Trophoblast cell (in vitro differentiated cells and primary cell): ENCODE measurements at regions not wholly inside any gene's neighbourhood (a gene's known extent, or its start where the extent isn't known, plus 50 kb on each side); places are given as distances from the start of the nearest gene placed in this dataset.

Source experiments
- DNase-seq, 2 donors: peaks; one replicate each; pipeline ENCODE4 v3.0.0-alpha.2; 2016
- H2AFZ ChIP-seq: 2 replicates; pipeline ENCODE4 v1.6.1; 2013; ENCODE audit warnings: low read length, moderate library complexity, mild to moderate bottlenecking; ENCODE audit not compliant: insufficient read depth, poor library complexity
- H2AK5ac ChIP-seq: 2 replicates; pipeline ENCODE4 v1.6.1; 2013; ENCODE audit warnings: mild to moderate bottlenecking, low read length
- H2BK120ac ChIP-seq: 2 replicates; pipeline ENCODE4 v1.6.1; 2013; ENCODE audit warnings: low read length, mild to moderate bottlenecking, moderate library complexity; ENCODE audit not compliant: insufficient read depth, poor library complexity
- H2BK12ac ChIP-seq: 2 replicates; pipeline ENCODE4 v1.6.1; 2013; ENCODE audit warnings: mild to moderate bottlenecking, low read length, moderate library complexity
- H2BK5ac ChIP-seq: 2 replicates; pipeline ENCODE4 v1.6.1; 2013; ENCODE audit warnings: low read length, low read depth, moderate library complexity, mild to moderate bottlenecking; ENCODE audit not compliant: poor library complexity
- H3K14ac ChIP-seq: 2 replicates; pipeline ENCODE4 v1.6.1; 2013; ENCODE audit warnings: mild to moderate bottlenecking, low read length
- H3K18ac ChIP-seq: 2 replicates; pipeline ENCODE4 v1.6.1; 2013; ENCODE audit warnings: mild to moderate bottlenecking, low read length
- H3K23ac ChIP-seq: 2 replicates; pipeline ENCODE4 v1.6.1; 2013; ENCODE audit warnings: low read length
- H3K27ac ChIP-seq: 2 replicates; pipeline ENCODE4 v1.5.1; 2013; ENCODE audit warnings: low read depth, mild to moderate bottlenecking, inconsistent platforms, low read length, moderate library complexity
- H3K27me3 ChIP-seq: 2 replicates; pipeline ENCODE4 v1.6.1; 2013; ENCODE audit warnings: inconsistent platforms, mild to moderate bottlenecking, low read length, moderate library complexity; ENCODE audit not compliant: insufficient read depth
- H3K36me3 ChIP-seq, 2 experiments: 1 replicate in 1 of 2; 2 replicates in 1 of 2; pipeline ENCODE4 v1.6.1; 2013; ENCODE audit warnings: low read length in 2 of 2, mild to moderate bottlenecking in 2 of 2, moderate library complexity in 1 of 2; ENCODE audit not compliant: insufficient read depth in 2 of 2, control insufficient read depth in 1 of 2
- H3K4ac ChIP-seq: 2 replicates; pipeline ENCODE4 v1.6.1; 2013; ENCODE audit warnings: low read depth, mild to moderate bottlenecking, low read length, moderate library complexity
- H3K4me1 ChIP-seq, 2 experiments: 1 replicate in 1 of 2; 2 replicates in 1 of 2; pipeline ENCODE4 v1.6.1; 2013; ENCODE audit warnings: low read length in 2 of 2, mild to moderate bottlenecking in 2 of 2, moderate library complexity in 1 of 2; ENCODE audit not compliant: insufficient read depth in 2 of 2, control insufficient read depth in 1 of 2
- H3K4me2 ChIP-seq: 2 replicates; pipeline ENCODE4 v1.6.1; 2013; ENCODE audit warnings: inconsistent platforms, mild to moderate bottlenecking, low read length, moderate library complexity
- H3K4me3 ChIP-seq: 2 replicates; pipeline ENCODE4 v1.5.1; 2013; ENCODE audit warnings: mild to moderate bottlenecking, low read depth, low read length, inconsistent platforms
- H3K79me1 ChIP-seq: one replicate; pipeline ENCODE4 v1.6.1; 2013; ENCODE audit warnings: low read length
- H3K79me2 ChIP-seq: 2 replicates; pipeline ENCODE4 v1.6.1; 2013; ENCODE audit warnings: low read length, mild to moderate bottlenecking; ENCODE audit not compliant: control insufficient read depth, insufficient read depth, poor library complexity
- H3K9ac ChIP-seq: 2 replicates; pipeline ENCODE4 v1.6.1; 2013; ENCODE audit warnings: mild to moderate bottlenecking, low read length
- H3K9me3 ChIP-seq: 2 replicates; pipeline ENCODE4 v1.6.1; 2013; ENCODE audit warnings: low read depth, mild to moderate bottlenecking, control low read depth, inconsistent platforms, low read length; ENCODE audit not compliant: insufficient read depth
- H4K12ac ChIP-seq: 2 replicates; pipeline ENCODE4 v1.6.1; 2013; ENCODE audit warnings: low read depth, mild to moderate bottlenecking, low read length, moderate library complexity
- H4K8ac ChIP-seq: 2 replicates; pipeline ENCODE4 v1.6.1; 2013; ENCODE audit warnings: low read depth, mild to moderate bottlenecking, low read length, moderate library complexity
- H4K91ac ChIP-seq: one replicate; pipeline ENCODE4 v1.6.1; 2013; ENCODE audit warnings: low read depth, mild to moderate bottlenecking, low read length, moderate library complexity
- WGBS: extraction: QIAGEN DNeasy Blood & Tissue Kit; methylation state at CpG from one replicate; pipeline ENCODE4 v1.1.7; 2013; ENCODE audit warnings: missing lambda C conversion rate; ENCODE audit not compliant: insufficient read length, insufficient coverage; ENCODE audit errors: extremely low coverage; 5-methylcytosine and 5-hydroxymethylcytosine counted together

DNA sequence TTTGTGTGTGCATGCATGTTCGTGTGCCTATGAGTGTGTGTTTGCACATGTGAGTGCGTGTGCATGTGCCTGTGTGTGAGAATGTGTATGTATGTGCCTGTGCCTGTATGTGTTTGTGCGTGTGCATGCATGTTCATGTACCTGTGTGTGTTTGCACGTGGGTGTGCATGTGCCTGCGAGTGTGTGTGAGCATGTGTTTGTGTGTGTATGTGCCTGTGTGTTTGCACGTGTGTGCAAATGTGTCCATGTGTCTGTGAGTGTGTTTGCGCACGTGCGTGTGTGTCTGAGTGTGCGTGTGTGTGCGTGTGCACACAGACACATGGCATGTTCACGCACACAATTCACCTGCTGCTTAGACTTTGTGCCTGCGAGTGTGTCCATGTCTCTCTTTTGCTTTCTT is 853.5 kb upstream of the SALL3 start:
- Histone ChIP-seq H2BK12ac (no peak overlapping the region), H3K14ac (no peak overlapping the region), H2AK5ac (no peak overlapping the region), H3K4me1 (no peaks in the 10 kb centered on the region), H2BK120ac (no peak overlapping the region), H3K4ac (no peak overlapping the region), H3K9me3 (peaks cover 11% of the 10 kb centered on the region), H4K91ac (no peak overlapping the region), H2AFZ (no peak overlapping the region), H3K4me2 (no peak overlapping the region), H3K79me1 (no peaks in the 10 kb centered on the region), H3K18ac (no peak overlapping the region), H3K36me3 (no peaks in the 10 kb centered on the region), H3K79me2 (no peaks in the 10 kb centered on the region), H3K4me3 (peak overlapping the region; percentile 50), H3K9ac (no peak overlapping the region), H4K12ac (no peak overlapping the region), H3K27ac (no peak overlapping the region), H4K8ac (no peak overlapping the region), H2BK5ac (no peak overlapping the region), H3K23ac (peak overlapping the region; percentile 8), H3K27me3 (no peaks in the 10 kb centered on the region)
- no peak for DNase-seq
- no CpG with 5 or more reads among the region's 13 CpGs for WGBS

DNA sequence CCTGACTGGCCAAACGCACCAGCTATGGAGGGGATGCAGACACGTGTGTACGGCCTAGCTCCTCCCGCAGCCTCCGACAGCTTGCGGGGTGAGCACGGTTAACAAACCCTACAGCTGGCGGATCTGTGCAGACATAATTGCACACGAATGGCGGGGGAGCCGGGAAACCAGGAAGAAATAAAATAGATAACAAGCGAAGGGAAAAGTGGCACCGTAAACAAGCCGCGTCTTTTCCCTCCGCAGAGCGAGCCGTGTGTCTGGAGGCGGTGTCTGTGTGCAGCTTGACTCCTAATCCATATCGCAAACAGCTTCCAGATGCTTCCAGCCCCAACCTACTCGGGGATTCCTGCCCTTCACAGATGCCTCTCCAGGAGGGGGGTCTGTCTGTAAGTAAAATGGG is 853.1 kb upstream of the SALL3 start:
- DNase-seq = no peak
- Histone ChIP-seq H2BK12ac (no peak overlapping the region), H3K4me2 (no peak overlapping the region), H3K23ac (no peak overlapping the region), H3K27ac (no peak overlapping the region), H3K36me3 (no peaks in the 10 kb centered on the region), H3K9ac (no peak overlapping the region), H4K12ac (no peak overlapping the region), H3K14ac (no peak overlapping the region), H3K4me3 (peak overlapping the region; percentile 50), H3K27me3 (no peaks in the 10 kb centered on the region), H2AFZ (no peak overlapping the region), H3K4me1 (no peaks in the 10 kb centered on the region), H3K18ac (no peak overlapping the region), H3K4ac (no peak overlapping the region), H2AK5ac (no peak overlapping the region), H3K9me3 (peaks cover 11% of the 10 kb centered on the region), H4K91ac (no peak overlapping the region), H4K8ac (no peak overlapping the region), H2BK5ac (no peak overlapping the region), H2BK120ac (no peak overlapping the region), H3K79me2 (no peaks in the 10 kb centered on the region), H3K79me1 (no peaks in the 10 kb centered on the region)
- no CpG with 5 or more reads among the region's 21 CpGs for WGBS

DNA sequence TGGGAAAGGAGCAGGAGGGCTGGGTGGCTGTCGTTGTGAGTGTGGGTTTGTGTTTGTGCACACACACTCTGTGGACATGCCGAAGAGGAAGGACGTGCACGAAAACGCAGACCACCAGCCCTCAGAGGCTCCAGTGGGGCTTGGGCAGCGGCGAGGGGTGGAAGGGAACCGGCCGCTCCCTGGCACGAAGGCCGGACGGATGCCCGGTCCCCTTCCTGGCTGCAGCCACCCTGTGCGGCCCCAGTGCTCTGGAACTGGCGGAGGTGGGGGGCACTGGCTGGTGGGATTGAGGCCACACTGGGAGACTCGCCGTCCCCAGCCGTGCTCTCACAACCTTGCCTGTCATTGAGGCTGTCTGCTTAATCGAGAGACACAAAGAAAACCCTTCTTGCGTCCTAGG is 852.6 kb upstream of the SALL3 start:
- no CpG with 5 or more reads among the region's 20 CpGs for WGBS
- Histone ChIP-seq H2BK5ac (no peak overlapping the region), H3K4me2 (no peak overlapping the region), H3K36me3 (no peaks in the 10 kb centered on the region), H3K23ac (no peak overlapping the region), H4K12ac (no peak overlapping the region), H2BK120ac (no peak overlapping the region), H3K79me1 (no peaks in the 10 kb centered on the region), H3K27ac (no peak overlapping the region), H3K4me1 (no peaks in the 10 kb centered on the region), H3K4ac (no peak overlapping the region), H2AFZ (no peak overlapping the region), H3K9me3 (peaks cover 11% of the 10 kb centered on the region), H3K14ac (no peak overlapping the region), H3K4me3 (no peak overlapping the region), H4K8ac (no peak overlapping the region), H4K91ac (no peak overlapping the region), H2AK5ac (no peak overlapping the region), H3K18ac (no peak overlapping the region), H2BK12ac (no peak overlapping the region), H3K27me3 (no peaks in the 10 kb centered on the region), H3K9ac (no peak overlapping the region), H3K79me2 (no peaks in the 10 kb centered on the region)
- no peak for DNase-seq

DNA sequence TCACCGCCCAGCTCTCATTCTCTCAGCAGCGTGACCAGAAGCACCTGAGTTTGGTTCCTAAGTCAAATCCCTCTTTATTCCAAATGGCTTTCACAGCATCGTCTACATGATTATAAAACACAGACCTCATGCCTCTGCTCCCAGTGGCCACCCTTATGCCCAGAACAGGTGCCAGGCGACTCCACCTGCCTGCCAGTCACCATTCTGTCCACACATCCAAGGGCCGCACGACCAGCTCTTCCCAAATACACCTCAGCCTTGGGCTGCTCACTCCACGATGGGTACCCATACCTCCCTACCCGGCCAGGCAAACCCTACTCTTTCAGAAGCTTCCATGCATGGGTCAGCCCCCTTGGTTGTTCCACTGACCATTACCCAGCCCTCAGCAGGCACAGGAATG is 851.6 kb upstream of the SALL3 start:
- H3K36me3 ChIP-seq = no peaks in the 10 kb centered on the region
- H3K23ac ChIP-seq = no peak overlapping the region
- peaks cover 11% of the 10 kb centered on the region for H3K9me3 ChIP-seq
- no peaks in the 10 kb centered on the region for H3K79me1 ChIP-seq
- H3K4ac ChIP-seq = no peak overlapping the region
- H3K4me3 ChIP-seq = no peak overlapping the region
- no peak overlapping the region for H4K91ac ChIP-seq
- DNase-seq = no peak
- no peak overlapping the region for H2BK12ac ChIP-seq
- H4K8ac ChIP-seq = no peak overlapping the region
- H3K27me3 ChIP-seq = no peaks in the 10 kb centered on the region
- no peak overlapping the region for H2BK5ac ChIP-seq
- H3K14ac ChIP-seq = no peak overlapping the region
- no peak overlapping the region for H4K12ac ChIP-seq
- WGBS = no CpG with 5 or more reads among the region's 8 CpGs
- H3K18ac ChIP-seq = no peak overlapping the region
- H2AK5ac ChIP-seq = no peak overlapping the region
- H2BK120ac ChIP-seq = no peak overlapping the region
- no peaks in the 10 kb centered on the region for H3K79me2 ChIP-seq
- no peak overlapping the region for H3K9ac ChIP-seq
- no peak overlapping the region for H3K27ac ChIP-seq
- H2AFZ ChIP-seq = no peak overlapping the region
- no peaks in the 10 kb centered on the region for H3K4me1 ChIP-seq
- H3K4me2 ChIP-seq = no peak overlapping the region
